ENCODE measurements at regions not wholly inside any gene's neighbourhood (a gene's known extent, or its start where the extent isn't known, plus 50 kb on each side); places are given as distances from the start of the nearest gene placed in this dataset.

DNA sequence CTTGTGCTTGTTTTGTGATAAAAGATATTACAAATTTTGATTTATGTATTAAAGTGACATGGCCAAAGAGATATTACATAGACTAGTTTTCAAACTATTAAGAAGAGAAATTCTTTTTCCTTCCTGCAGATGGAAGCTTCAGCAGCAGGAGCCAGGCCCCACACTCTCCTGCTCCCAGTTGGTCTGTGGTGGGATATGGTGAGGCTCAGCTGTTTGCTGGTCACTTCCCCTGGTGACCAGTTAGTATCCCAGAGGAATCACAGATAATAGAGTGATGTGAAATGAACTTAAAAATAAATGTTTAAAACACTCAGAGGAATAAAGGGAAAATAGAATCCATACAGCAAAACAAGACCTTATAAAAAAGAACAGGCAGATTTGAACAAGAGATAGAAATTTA is 154.7 kb downstream of the KTN1 start:
- no peak for DNase-seq

DNA sequence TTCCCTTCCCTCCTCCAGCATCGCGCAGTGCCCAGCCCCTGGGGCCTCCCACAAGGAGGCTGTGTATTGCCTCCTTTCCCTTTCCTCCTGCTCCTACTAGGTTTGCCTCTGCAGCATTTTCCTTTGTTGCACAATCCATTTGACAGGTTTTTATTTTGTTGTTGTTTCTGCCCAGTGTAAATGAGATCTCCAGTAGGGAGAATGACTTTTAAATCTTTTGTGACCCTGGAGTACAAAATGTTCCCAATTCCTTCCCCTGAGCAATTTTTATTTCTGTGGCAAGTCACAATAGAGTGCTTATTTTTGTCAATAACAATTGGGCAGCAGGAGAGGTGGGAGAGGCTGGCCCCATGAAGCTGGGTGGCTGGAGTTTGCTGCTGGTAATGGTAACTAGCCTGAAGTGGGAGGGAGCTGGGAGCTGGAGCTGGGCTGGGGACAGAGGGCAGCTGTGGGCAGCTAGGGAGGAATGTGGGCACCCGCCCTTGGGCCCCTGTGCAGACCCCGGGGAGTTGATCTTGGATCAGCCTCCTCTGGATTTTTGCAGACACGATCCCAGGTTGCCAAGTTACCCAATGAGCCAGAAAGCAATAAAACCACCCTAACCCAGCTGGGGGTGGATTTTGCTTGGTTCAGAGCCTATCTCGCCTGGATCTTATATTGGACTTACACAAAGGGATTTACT is 160.1 kb downstream of the KTN1 start:
- peak in 1 of 56 donors; percentile 1 for DNase-seq

DNA sequence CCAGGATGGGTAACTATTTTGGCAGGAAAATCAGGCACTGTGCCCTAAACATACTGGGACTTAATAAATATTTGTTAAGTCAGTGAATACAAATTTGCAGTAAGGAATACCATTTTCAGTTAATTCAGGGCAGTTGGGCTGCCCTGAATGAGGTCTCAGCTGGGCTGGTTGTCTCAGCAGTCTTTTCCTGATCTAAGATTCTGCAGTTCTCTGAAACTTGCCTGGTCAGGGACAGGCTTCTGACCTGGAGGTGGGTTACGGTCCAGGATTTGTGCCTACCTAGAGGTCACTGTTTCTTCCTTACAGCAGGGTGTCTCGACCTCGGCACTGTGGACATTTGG is 160.6 kb downstream of the KTN1 start:
- no peak for DNase-seq

DNA sequence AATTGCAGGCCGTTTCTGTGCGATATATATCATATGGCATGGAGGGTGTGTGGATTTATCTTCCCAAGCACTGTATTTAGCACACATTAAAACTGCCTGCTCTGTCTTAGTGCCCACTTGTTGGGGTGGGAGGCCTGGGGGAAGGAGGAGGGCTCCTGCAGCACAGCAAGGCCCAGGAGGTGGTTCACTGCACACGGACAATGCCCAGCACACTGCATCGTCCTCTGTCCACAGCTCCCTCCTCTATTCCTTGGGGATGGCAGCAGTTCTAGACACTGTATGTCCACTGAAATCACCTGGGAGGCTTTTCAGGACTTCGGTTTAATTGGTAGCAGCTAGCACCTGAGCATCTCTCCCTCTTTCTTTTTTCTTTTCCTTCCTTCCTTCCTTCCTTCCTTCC is 161.2 kb downstream of the KTN1 start:
- no peak for DNase-seq

DNA sequence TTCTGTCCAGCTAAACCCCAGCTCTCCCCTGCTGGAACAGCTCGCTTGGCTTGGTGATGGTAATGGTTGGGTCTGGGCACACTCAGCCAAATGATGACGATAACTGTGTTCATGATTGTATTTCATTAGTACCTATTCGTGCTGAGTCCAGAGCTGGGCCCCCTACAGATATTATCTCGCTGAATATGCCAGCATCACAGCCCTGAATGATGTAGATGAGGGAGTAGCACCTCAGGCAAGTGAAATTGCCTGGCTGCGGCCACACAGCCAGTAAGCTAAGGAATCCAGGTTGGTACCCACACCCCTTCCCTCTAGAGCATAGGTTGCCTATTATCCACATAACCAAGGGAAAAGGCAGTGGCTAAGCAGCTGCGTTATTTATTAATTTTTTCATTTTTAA is 163.5 kb downstream of the KTN1 start:
- DNase-seq = no peak

DNA sequence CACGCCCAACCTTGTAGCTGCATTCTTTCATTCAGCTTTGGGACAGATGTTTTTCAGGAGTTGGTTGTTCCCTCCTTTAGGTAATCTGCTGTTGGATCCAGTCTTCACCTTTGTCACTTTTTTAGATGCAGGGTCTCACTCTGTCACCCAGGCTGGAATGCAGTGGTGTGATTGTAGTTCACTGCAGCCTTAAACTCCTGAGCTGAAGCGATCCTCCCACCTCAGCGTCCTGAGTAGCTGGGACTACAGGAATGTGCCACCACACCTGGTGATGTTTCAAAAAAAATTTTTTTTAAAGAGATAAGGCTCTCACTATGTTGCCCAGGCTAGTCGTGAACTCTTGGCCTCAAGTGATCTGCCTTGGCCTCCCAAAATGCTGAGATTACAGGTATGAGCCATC is 164.3 kb downstream of the KTN1 start:
- DNase-seq = no peak

DNA sequence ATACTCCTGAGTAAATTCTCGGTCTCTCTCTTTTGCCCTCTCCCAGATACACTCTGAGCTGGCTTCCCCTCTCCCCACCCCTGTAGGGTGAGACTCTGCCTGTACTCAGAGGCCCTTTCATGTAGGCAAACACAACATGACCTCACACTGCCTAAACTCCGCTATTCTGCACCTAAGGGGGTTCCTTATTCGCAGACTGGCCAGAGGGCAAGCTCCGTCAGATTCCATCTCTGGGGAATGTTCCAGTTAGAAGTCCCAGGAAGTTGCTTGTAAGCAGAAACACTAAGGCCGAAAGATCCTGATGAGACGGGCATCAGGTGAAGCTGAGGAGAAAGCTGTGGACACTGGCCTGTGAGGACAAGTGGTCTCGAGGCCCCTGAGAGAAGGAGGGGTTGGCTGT is 165.9 kb downstream of the KTN1 start:
- DNase-seq = no peak

DNA sequence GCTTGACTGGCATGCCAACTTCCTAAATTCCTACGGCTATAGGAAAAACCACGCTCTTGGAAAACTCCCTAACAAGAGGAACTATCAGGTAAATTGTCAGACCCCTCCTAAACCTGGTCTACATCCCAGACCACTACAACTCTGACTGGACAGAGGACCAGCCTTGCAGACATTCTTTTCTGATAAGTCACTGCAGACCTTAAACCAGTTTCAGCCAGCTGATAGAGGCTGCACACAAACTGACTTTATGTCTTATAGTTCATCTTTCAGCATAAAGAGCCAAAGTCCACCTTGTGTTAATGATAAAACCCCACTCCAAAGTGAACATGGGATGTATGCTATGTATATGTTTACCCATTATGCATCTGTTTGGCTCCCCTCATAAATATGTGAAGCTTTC is 166.6 kb downstream of the KTN1 start:
- DNase-seq = no peak

DNA sequence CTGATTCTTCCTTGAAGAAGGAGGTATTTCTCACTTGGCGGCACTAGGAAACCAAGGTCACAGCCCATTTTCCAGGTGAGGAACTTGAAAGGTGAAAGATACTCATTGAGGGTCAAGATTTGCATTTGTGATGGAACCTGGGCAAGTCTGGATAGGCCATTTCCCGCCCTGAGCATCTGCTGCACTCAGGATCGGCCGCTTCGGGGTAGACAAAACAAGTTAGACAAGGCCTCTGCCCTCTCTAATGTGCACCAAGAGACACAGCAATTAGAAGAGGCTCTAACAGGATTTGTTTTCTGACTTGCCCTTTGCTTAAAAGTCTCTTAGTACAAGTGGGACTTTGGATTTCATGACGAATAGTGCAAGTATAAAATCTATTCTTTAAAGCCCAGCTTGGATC is 167.2 kb downstream of the KTN1 start:
- no peak for DNase-seq

DNA sequence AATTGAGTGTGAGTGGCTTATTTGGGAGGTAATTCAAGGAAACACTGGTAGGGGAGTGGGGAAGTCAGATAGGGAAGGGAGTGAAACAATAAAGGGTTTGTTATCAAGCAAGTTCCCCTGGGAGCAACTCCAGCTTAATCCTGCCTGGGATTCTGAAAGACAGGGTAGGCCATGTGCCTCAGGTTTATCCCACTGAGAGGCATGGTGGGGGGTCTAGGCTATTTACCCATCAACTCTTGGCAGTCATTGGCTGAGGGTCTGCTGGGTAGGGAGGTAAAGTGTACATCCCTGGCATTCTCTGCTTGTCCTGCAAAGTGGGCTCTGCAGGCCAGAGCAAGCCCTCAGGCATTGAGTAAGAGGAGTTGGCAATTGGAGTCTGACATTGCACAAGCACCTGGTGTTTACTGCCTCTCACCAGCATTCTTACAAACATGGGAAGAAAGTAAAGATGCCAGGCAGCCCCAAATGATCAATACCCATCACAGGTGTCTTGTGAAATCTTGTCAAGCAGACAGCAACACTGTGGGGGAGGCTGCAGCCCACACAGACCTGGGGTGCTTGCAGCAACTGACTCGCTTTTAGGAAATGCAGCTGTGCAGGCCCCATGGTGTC is 169.3 kb downstream of the KTN1 start:
- DNase-seq = no peak

DNA sequence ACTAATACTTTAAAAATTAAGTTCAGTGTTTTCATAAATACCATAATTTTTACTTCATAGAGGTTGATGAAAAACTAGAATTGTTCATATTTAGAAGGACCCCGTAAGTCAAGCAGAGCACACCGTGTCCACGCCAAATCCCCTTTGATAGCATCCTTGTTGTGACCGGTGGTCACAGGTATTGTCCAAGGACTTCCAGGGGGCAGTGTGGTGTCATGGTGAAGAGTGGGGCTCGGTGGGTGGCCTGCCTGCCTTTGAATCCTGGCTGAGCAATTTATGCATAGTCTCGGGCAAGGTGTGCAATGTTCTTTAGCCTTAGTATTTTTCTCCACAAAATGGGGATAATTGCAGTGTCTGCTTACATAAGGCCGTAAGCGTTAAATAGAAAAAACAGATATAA is 169.9 kb downstream of the KTN1 start:
- DNase-seq = no peak

DNA sequence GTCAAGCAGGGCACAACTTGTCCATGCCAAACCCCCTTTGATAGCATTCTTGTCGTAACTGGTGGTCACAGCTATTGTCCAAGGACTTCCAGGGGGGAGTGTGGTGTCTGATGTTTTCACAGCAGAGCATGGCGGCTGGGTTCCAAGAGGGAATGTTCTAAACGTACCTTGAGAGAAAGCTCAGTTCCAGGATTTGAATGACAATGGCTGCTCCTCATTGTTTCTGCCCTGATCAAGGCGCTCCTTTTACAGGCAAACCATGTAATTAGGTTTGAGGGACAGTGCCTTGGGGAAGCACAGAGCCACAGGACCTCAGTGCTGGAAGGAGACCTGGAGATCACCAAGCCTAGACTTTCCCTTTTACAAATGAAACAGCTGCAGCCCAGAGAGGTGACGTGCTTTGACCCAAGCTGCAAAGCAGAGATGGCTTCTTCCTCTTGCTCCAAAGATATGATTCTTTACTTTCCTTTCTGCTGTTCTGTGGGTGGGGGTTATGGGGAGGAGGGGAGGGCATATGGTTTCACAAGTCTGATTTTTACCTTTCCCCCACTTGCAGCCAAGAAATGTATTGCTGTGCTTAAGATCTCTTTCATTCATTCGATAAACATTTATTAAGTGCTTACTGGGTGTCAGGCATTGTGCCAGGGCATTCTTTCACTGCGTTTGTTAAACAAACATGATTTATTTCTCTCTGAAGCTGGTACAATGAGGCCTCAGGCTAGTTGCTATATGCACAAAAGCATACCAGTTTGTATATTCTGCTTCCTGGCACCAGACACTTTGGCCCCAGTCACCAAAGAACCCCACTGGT is 172.8 kb downstream of the KTN1 start:
- no peak for DNase-seq

DNA sequence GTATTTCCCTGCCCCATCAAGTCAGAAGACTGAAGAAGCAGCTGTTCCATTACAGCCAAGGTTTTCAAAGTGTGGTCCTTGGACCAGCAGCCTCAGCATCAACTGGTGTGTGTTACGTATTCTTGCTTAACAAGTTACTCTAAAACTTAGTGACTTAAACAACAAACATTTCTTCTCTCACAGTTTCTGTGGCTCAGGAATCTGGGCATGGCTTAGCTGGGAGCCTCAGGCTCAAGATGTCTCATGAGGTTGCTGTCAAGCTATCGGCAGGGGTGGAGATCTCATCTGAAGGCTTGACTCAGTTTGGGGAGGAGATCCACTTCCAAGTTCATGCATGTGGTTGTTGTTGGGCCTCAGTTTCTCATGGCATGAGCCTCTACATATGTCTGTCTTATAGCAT is 174.5 kb downstream of the KTN1 start:
- DNase-seq = no peak

DNA sequence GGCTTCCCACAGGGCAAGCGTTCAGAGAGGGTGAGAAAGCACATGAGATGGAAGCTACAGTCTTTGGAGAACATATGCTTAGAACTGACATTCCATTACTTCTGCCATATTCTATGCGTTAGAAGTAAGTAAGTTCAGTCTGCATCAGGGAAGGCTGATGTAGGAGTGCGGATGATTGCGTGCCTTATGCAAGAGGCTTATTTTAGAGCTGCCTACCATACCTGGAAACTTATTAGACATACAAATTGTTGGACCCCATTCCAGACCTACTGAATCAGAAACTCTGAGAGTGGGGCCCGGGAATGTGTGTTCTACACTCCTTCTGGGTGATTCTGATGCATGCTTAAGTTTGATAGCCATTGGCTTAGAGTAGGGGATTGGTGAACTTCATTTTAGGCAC is 174.9 kb downstream of the KTN1 start:
- DNase-seq = no peak

DNA sequence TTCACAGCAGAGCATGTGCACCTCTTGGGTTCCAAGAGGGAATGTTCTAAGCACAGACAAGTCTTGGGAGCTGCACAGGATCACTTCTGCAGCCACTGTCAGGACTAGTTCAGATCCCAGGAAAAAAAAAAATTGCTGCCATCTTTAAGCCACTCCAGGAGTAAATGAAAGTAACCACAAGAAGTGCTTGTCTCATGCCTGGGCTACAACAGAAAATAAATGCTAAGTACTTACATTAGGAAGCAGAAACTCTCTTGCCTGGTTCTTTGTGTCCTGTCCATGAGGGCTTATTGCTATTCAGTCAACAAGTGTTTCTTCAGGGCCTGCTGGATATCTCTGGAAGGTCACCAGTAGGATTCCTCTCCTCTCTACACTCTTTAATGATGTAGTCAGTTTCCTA is 176.1 kb downstream of the KTN1 start:
- DNase-seq = no peak

DNA sequence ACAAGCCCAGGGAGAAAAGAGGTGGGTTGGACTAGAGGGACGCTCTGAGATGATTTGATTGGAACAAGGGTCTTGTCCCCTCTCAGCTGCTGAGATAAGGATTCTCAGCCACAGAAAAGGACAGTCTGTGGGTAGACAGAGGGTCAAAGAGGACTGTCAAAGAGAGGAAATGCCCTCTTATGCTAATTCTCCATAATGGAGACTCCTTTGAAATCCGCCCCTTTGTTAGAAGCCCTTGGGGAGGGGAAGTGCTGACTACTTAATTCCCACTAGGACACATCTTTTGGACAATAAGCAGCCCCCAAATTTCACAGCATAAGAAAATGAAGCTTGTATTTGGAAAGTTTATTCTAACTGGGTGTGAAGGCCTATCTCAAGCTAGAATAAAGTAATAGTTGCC is 176.6 kb downstream of the KTN1 start:
- DNase-seq = no peak

DNA sequence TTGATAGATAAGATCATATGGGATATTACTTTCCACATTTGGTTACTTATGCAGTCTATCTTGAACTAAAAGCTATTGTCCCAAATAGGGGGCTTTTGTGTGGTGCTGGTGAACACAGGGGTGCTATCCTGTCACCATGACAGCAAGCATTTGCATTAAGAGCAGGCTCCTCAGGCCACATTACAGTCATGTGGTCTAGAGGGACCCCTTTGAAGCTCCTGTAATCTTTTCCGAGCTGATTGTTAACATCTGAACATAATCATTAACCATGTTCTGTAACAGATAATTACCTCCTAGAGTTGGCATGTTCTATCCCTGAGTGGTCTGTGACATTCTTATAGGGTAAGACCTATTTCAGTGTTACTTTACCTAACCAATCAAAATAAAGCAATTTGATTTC is 178.8 kb downstream of the KTN1 start:
- no peak for DNase-seq

DNA sequence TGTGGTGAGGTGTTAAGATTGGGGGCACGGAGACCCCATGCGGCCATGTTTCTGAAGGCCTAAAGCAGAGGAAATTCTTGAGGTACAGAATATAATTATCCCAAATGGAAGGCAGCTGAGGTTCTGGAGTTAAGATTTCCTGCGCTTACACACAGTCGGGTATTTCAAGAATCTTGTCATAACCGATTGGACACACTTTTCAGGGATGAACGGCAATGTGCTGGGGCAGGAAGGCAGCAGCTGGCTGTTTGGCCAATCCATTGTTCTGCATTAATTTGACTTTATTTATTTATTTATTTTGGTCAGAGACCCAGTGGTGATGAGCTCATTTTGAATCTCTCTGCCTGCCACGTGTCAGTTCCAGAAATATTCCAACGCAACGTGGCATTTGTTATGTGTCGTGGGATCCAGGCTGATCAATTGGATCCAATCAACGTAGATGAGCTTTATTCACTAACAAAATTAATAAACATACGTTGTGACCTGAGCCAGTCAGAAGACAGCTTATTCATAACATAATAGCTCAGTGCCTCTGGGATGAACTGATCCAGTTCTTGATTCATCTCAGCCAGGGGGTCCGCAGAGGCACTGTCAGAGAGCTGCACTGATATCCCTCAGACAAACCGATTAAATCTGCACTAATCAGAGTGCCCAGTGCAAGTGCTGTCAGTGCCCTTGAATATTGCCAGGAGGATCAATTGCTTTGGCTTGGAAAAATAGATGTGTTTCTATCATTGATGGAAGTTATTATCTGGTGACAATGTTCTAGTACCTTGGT is 181.0 kb downstream of the KTN1 start:
- DNase-seq = no peak

DNA sequence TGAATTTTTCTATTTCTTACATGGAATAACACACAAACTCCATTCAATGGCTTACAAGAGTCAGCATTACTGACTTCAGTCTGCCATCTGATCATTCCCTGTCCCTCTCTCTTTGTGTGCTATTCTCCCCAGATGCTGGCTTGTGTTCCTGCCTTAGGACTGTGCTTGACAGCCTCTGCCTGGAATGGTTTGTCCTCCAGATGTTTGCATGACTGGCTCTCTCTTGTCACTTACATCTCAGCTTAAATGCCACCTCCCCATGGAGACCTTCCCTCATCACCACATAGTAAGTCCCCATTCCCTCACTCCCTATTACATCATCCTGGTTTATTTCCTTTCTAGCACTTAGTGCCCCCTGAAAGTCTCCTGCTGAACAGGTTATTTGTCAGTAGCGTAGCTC is 181.6 kb downstream of the KTN1 start:
- no peak for DNase-seq

DNA sequence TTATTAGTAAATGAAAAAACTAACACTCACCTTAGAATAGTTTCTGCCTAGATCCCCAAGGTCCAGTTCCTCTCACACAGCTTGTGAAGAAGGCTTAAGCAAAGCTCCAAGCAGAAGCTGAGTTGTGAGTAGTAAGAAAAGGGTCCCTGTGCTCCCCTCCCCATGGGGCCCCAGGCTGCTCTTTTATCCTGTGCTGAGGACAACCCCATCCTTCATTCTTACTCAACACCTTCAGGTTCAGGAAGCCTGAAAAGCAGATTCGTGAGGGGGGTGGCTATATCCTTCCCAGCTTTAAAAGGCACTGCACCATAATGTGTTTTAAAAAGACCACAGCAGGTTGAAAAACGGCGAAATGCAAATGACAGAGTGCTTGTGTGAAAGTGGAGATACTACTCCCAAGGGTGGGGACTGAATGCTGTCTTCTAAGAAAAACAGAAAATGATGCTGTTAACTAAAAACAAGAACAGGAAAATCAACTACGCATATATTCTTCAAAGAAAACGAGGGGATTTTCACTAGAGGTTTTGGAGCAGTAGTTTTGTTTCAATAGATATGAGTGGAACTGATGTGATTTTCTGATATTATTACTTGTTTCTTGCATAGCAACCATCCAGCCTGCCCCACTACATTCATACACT is 182.7 kb downstream of the KTN1 start:
- DNase-seq = no peak

DNA sequence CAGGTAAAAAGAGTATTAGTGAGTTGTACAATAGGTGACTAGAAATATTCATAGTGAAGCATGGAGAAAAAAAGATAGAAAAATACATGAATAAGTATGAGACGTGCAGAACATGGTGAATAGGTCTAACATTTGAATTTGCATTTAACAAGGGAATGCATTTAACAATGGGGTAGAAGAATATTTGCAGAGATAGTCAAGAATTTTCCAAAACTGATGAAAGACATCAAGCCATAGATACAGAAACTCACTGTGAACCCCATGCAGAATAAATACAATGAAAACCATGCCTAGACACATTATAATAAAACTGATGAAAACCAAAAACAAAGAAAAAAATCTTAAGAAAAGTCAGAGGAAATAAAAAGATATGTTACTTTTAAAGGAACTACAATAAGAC is 184.8 kb downstream of the KTN1 start:
- DNase-seq = no peak

DNA sequence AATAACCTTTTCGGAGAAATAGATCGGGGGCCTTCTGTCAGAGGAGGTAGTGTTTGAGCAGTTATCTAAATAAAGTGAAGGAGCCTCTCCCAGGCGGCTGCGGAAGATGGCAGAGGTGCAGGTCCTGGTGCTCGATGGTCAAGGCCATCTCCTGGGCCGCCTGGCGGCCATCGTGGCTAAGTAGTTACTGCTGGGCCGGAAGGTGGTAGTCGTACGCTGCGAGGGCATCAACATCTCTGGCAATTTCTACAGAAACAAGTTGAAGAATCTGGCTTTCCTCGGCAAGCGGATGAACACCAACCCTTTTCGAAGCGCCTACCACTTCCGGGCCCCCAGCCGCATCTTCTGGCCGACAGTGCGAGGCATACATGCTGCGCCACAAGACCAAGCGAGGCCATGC is 186.1 kb downstream of the KTN1 start:
- DNase-seq = no peak

Measured in nucleus accumbens (tissue), 56 donors.